H1 (cell line): ENCODE measurements at regions not wholly inside any gene's neighbourhood (a gene's known extent, or its start where the extent isn't known, plus 50 kb on each side); places are given as distances from the start of the nearest gene placed in this dataset.

Source experiments
- CTCF ChIA-PET: fragments of 300-600 bp; sonication (Branson Sonifier 250); formaldehyde crosslinking; loops from one replicate; lab custom pipeline; 2021; ENCODE audit not compliant: partially characterized antibody; lab: Charles Lee
- POLR2A ChIA-PET: fragments of 300-600 bp; sonication (Branson Sonifier 250); formaldehyde crosslinking; loops from one replicate; lab custom pipeline; 2021; ENCODE audit warnings: inconsistent platforms; ENCODE audit not compliant: partially characterized antibody; lab: Charles Lee
- DNase-seq, 2 experiments: peaks; one replicate each; pipeline versions ENCODE4 v3.0.0 to v3.0.0-alpha.2; 2010 to 2022; ENCODE audit warnings: low spot score in 2 of 2, low read depth in 1 of 2, mixed read lengths in 1 of 2
- FAIRE-seq: peaks from 2 replicates; lab custom pipeline; 2011; peaks lifted over from hg19 to GRCh38; lab: Jason Lieb, UNC
- H2AFZ ChIP-seq: 2 replicates; pipeline ENCODE4 v1.8.1; 2012; ENCODE audit warnings: low read length, inconsistent platforms
- H2AK5ac ChIP-seq: 2 replicates; pipeline ENCODE4 v1.6.1; 2013; ENCODE audit warnings: low read depth, low read length
- H2BK120ac ChIP-seq: replicated peaks from 2 replicates; pipeline ENCODE3; 2013; ENCODE audit warnings: low read depth, low read length, inconsistent platforms
- H2BK12ac ChIP-seq: 2 replicates; pipeline ENCODE4 v1.6.1; 2013; ENCODE audit warnings: low read depth, low read length
- H2BK15ac ChIP-seq: 2 replicates; pipeline ENCODE4 v1.6.1; 2013; ENCODE audit warnings: low read length
- H2BK20ac ChIP-seq: 2 replicates; pipeline ENCODE4 v1.6.1; 2013; ENCODE audit warnings: low read length
- H2BK5ac ChIP-seq: 2 replicates; pipeline ENCODE4 v1.6.1; 2013; ENCODE audit warnings: low read depth, low read length
- H3K14ac ChIP-seq: 2 replicates; pipeline ENCODE4 v1.6.1; 2013; ENCODE audit warnings: inconsistent platforms; ENCODE audit not compliant: insufficient read length
- H3K18ac ChIP-seq: 2 replicates; pipeline ENCODE4 v1.6.1; 2013; ENCODE audit warnings: low read length; ENCODE audit errors: extremely low read depth
- H3K23ac ChIP-seq: 2 replicates; pipeline ENCODE4 v1.6.1; 2013; ENCODE audit warnings: inconsistent platforms; ENCODE audit not compliant: insufficient read length
- H3K23me2 ChIP-seq: 2 replicates; pipeline ENCODE4 v1.6.1; 2013; ENCODE audit warnings: low read depth, low read length
- H3K27ac ChIP-seq: 2 replicates; pipeline ENCODE4 v1.6.1; 2011; ENCODE audit warnings: low read depth, low read length, inconsistent platforms
- H3K27me3 ChIP-seq, 4 experiments: replicated peaks in 1 of 4; 1 replicate in 1 of 4; 2 replicates in 3 of 4; pipeline versions ENCODE4 v1.6.1 to v1.8.1; 2011 to 2013; ENCODE audit warnings: low read length in 3 of 4, mild to moderate bottlenecking in 3 of 4, inconsistent platforms in 2 of 4, mixed read lengths in 2 of 4, moderate library complexity in 1 of 4; ENCODE audit not compliant: control insufficient read depth in 3 of 4, insufficient read depth in 3 of 4; ENCODE audit errors: extremely low read depth in 1 of 4
- H3K36me3 ChIP-seq, 4 experiments: 2 replicates each; pipeline versions ENCODE4 v1.6.1 to v1.8.1; 2011 to 2013; ENCODE audit warnings: mild to moderate bottlenecking in 4 of 4, low read length in 3 of 4, moderate library complexity in 2 of 4, control low read depth in 1 of 4, inconsistent platforms in 1 of 4; ENCODE audit not compliant: insufficient read depth in 4 of 4, control insufficient read depth in 2 of 4
- H3K4ac ChIP-seq: replicated peaks from 2 replicates; pipeline ENCODE3; 2013; ENCODE audit warnings: low read length, low read depth, mixed read lengths, inconsistent platforms; ENCODE audit not compliant: insufficient read length
- H3K4me1 ChIP-seq, 4 experiments: replicated peaks in 1 of 4; 1 replicate in 1 of 4; 2 replicates in 3 of 4; pipeline versions ENCODE4 v1.6.1 to v1.8.1; 2011 to 2013; ENCODE audit warnings: low read length in 3 of 4, inconsistent platforms in 2 of 4, mixed read lengths in 1 of 4; ENCODE audit not compliant: insufficient read depth in 4 of 4, control insufficient read depth in 3 of 4
- H3K4me2 ChIP-seq, 2 experiments: 2 replicates each; pipeline versions ENCODE4 v1.6.1 to v1.8.1; 2011 to 2013; ENCODE audit warnings: low read depth in 2 of 2, low read length in 2 of 2, control low read depth in 1 of 2, inconsistent platforms in 1 of 2, mild to moderate bottlenecking in 1 of 2; ENCODE audit not compliant: insufficient read depth in 1 of 2
- H3K4me3 ChIP-seq, 4 experiments: fragments of 200-600, 300-600 bp in 1 of 4; sonication (generic), shearing (Covaris generic), sonication (Bioruptor Twin) in 1 of 4; 2 replicates each; pipeline versions ENCODE4 v1.5.1 to v1.8.1; 2011 to 2016; ENCODE audit warnings: low read length in 4 of 4, low read depth in 3 of 4, control low read depth in 2 of 4, inconsistent platforms in 2 of 4, mild to moderate bottlenecking in 2 of 4, mixed read lengths in 1 of 4, moderate library complexity in 1 of 4; ENCODE audit not compliant: insufficient read depth in 2 of 4; ENCODE audit errors: extremely low read depth in 1 of 4
- H3K56ac ChIP-seq: replicated peaks from 2 replicates; pipeline ENCODE3; 2013; ENCODE audit warnings: low read depth, mild to moderate bottlenecking, mixed read lengths, low read length, inconsistent platforms; ENCODE audit not compliant: insufficient read length
- H3K79me1 ChIP-seq: 2 replicates; pipeline ENCODE4 v1.6.1; 2013; ENCODE audit warnings: low read depth, low read length, control low read depth
- H3K79me2 ChIP-seq, 2 experiments: 2 replicates each; pipeline versions ENCODE4 v1.6.1 to v1.8.1; 2012 to 2013; ENCODE audit warnings: low read length in 2 of 2, mild to moderate bottlenecking in 2 of 2, inconsistent platforms in 1 of 2; ENCODE audit not compliant: insufficient read depth in 2 of 2, control insufficient read depth in 1 of 2
- H3K9ac ChIP-seq, 4 experiments: replicated peaks in 1 of 4; 1 replicate in 1 of 4; 2 replicates in 3 of 4; pipeline versions ENCODE4 v1.6.1 to v1.8.1; 2011 to 2013; ENCODE audit warnings: low read depth in 3 of 4, low read length in 3 of 4, control low read depth in 2 of 4, mild to moderate bottlenecking in 2 of 4, moderate library complexity in 2 of 4, inconsistent platforms in 1 of 4; ENCODE audit errors: extremely low read depth in 1 of 4
- H3K9me3 ChIP-seq, 2 experiments: 2 replicates each; pipeline versions ENCODE4 v1.6.1 to v1.8.1; 2012 to 2013; ENCODE audit warnings: mild to moderate bottlenecking in 2 of 2, moderate library complexity in 2 of 2, control low read depth in 1 of 2, inconsistent platforms in 1 of 2, low read depth in 1 of 2, low read length in 1 of 2, mixed read lengths in 1 of 2; ENCODE audit not compliant: insufficient read depth in 2 of 2
- H4K20me1 ChIP-seq, 2 experiments: replicated peaks in 1 of 2; 2 replicates each; pipeline versions ENCODE3 to v1.8.1; 2011 to 2013; ENCODE audit warnings: inconsistent platforms in 2 of 2, low read length in 2 of 2, mild to moderate bottlenecking in 1 of 2; ENCODE audit not compliant: insufficient read depth in 2 of 2, control insufficient read depth in 1 of 2
- H4K5ac ChIP-seq: 2 replicates; pipeline ENCODE4 v1.6.1; 2013; ENCODE audit warnings: low read length, low read depth, mixed read lengths, inconsistent platforms; ENCODE audit not compliant: insufficient read length
- H4K8ac ChIP-seq: 2 replicates; pipeline ENCODE4 v1.8.0; 2013; ENCODE audit warnings: mild to moderate bottlenecking, moderate library complexity, low read length, inconsistent platforms; ENCODE audit not compliant: insufficient read depth; ENCODE audit errors: extremely low read depth
- H4K91ac ChIP-seq: replicated peaks from 2 replicates; pipeline ENCODE3; 2013; ENCODE audit warnings: low read length, mixed read lengths, inconsistent platforms; ENCODE audit not compliant: insufficient read length
- CEBPB ChIP-seq: IDR thresholded peaks from 2 replicates; pipeline ENCODE4 v1.6.1; 2012; ENCODE audit warnings: low read depth, low read length
- CHD2 ChIP-seq: IDR thresholded peaks from 2 replicates; pipeline ENCODE4 v1.6.1; 2012; ENCODE audit warnings: low read length, improper control_type of control experiment
- JUN ChIP-seq: IDR thresholded peaks from 2 replicates; pipeline ENCODE4 v1.6.1; 2011; ENCODE audit warnings: low read depth, mild to moderate bottlenecking, improper control_type of control experiment, low read length
- PHF8 ChIP-seq: fragments of 200-600 bp; sonication (generic); conservative IDR thresholded peaks from 2 replicates; pipeline ENCODE4 v1.7.1; 2012; ENCODE audit warnings: low read depth, mild to moderate bottlenecking, inconsistent platforms, low read length, moderate library complexity
- POU5F1 ChIP-seq: IDR thresholded peaks from 2 replicates; pipeline ENCODE4 v1.6.1; 2011; ENCODE audit warnings: low read depth, mild to moderate bottlenecking, low read length, moderate library complexity
- RNF2 ChIP-seq: fragments of 200-900, 300-1000 bp; sonication (generic); IDR thresholded peaks from 2 replicates; pipeline ENCODE4 v1.7.1; 2016; ENCODE audit warnings: borderline replicate concordance, low read depth, mild to moderate bottlenecking, antibody characterized with exemption, low read length; ENCODE audit not compliant: poor library complexity, severe bottlenecking; ENCODE audit errors: missing control alignments
- WGBS, 2 experiments: shearing (Covaris generic) in 1 of 2; methylation state at CpG; one replicate each; pipeline versions ENCODE4 v1.1.6 to v1.1.7; 2013 to 2015; ENCODE audit warnings: low lambda C conversion rate in 2 of 2, mixed read lengths in 2 of 2, inconsistent platforms in 1 of 2, low coverage in 1 of 2, missing lambda C conversion rate in 1 of 2; ENCODE audit not compliant: insufficient replicate concordance in 2 of 2, insufficient coverage in 1 of 2, insufficient read length in 1 of 2; ENCODE audit errors: extremely low coverage in 1 of 2, missing lambda C conversion rate in 1 of 2; 5-methylcytosine and 5-hydroxymethylcytosine counted together

GRCh38 chr5:68529581-68529980 lies 314.0 kb downstream of the PIK3R1 start:
- H2BK12ac ChIP-seq: no peak overlapping the region
- no peak overlapping the region for H3K18ac ChIP-seq
- 91% methylated on average over 3 of the region's 3 CpGs; no CpG with 5 or more reads in 1 of the 2 experiments for WGBS, 2 experiments
- H3K4me1 ChIP-seq: peaks cover 0 to 12% (median 9%) of the 10 kb centered on the region in 4 experiments; a peak in 5 of 7 replicates
- H2BK5ac ChIP-seq: no peak overlapping the region
- H4K8ac ChIP-seq: no peak overlapping the region
- no peak for DNase-seq
- H2BK20ac ChIP-seq: no peak overlapping the region
- H2BK120ac ChIP-seq: no peak overlapping the region
- no peak overlapping the region for H3K9ac ChIP-seq
- H3K27ac ChIP-seq: no peak overlapping the region
- ChIA-PET POLR2A (no interaction called here), CTCF (interaction anchor here (0.5 to 0.8 kb wide), 2 partner anchors 53 to 1335 kb away, joined by 3 read pairs; no protein-coding TSS in a partner anchor)
- no peaks in the 10 kb centered on the region for H3K27me3 ChIP-seq
- no peak overlapping the region for H3K14ac ChIP-seq
- no peak overlapping the region for H2BK15ac ChIP-seq
- no peak overlapping the region for H3K4ac ChIP-seq
- no peaks in the 10 kb centered on the region for H3K36me3 ChIP-seq
- H3K79me1 ChIP-seq: no peaks in the 10 kb centered on the region
- no peak overlapping the region for H4K5ac ChIP-seq
- no peak for FAIRE-seq
- H3K23ac ChIP-seq: no peak overlapping the region
- no peak overlapping the region for H2AFZ ChIP-seq
- no peak for TF ChIP-seq CEBPB
- no peak for TF ChIP-seq CHD2
- TF ChIP-seq POU5F1: no peak
- no peak for TF ChIP-seq JUN
- TF ChIP-seq PHF8: no peak
- no peak for TF ChIP-seq RNF2
- H3K4me3 ChIP-seq: no peak overlapping the region
- no peak overlapping the region for H3K56ac ChIP-seq
- no peaks in the 10 kb centered on the region for H3K23me2 ChIP-seq
- no peak overlapping the region for H2AK5ac ChIP-seq
- H4K20me1 ChIP-seq: no peaks in the 10 kb centered on the region
- no peaks in the 10 kb centered on the region for H3K79me2 ChIP-seq
- no peak overlapping the region for H3K4me2 ChIP-seq
- H4K91ac ChIP-seq: no peak overlapping the region
- peaks cover 6 to 8% of the 10 kb centered on the region in 2 experiments; a peak in 3 of 4 replicates for H3K9me3 ChIP-seq
